ENCODE measurements at regions not wholly inside any gene's neighbourhood (a gene's known extent, or its start where the extent isn't known, plus 50 kb on each side); places are given as distances from the start of the nearest gene placed in this dataset.

DNA sequence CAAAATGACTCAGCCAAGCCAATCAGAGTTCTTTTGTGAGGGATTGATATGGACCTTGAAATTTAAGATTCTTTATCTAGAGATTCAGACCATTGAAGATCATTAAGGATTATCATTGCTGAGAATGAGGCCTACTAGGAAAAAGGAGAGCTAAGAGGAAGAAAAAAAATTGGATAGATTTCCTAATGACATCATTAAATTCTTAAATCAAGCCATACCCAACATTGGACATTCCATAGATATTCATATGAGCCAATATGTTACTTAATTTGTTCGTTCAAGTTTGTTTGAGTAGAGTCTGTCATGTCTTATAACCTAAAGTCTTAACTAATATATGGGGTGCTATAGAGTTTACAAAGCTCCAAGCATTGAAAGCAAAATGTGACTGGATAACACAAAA, 727.9 kb upstream of the SEMA6A start:
- H3K4me2 ChIP-seq, result no peak overlapping the region
- TF ChIP-seq TP53 (CRISPR knock-in tag; IDR thresholded peaks at IDR 0.05) (no peak), KDM5A (IDR thresholded peaks at IDR 0.05) (no peak), RAD21 (conservative IDR thresholded peaks at IDR 0.05 in 1 of 2, IDR thresholded peaks at IDR 0.05 in 1 of 2) (no peak), PHF8 (IDR thresholded peaks at IDR 0.05; ENCODE audit: borderline replicate concordance, low read depth) (no peak), MAZ (IDR thresholded peaks at IDR 0.05; ENCODE audit: borderline replicate concordance, low read depth, low read length) (no peak), RARB (CRISPR knock-in tag; IDR thresholded peaks at IDR 0.05) (no peak), ZNF302 (CRISPR knock-in tag; IDR thresholded peaks at IDR 0.05) (no peak)
- no peak overlapping the region for H3K27ac ChIP-seq
- H3K4me3 ChIP-seq, result no peak overlapping the region
- DNase-seq (ENCODE audit: low read depth in 1 of 2, low spot score in 1 of 2), result no peak
- no peaks in the 10 kb centered on the region for H3K4me1 ChIP-seq
- ChIA-PET CTCF (no interaction called here), POLR2A (no interaction called here)
- FAIRE-seq, result no peak
- no peaks in the 10 kb centered on the region for H3K9me3 ChIP-seq
- no peak for ATAC-seq
- 2% methylated on average over 1 of the region's 1 CpG for WGBS (ENCODE audit: missing lambda C conversion rate)

DNA sequence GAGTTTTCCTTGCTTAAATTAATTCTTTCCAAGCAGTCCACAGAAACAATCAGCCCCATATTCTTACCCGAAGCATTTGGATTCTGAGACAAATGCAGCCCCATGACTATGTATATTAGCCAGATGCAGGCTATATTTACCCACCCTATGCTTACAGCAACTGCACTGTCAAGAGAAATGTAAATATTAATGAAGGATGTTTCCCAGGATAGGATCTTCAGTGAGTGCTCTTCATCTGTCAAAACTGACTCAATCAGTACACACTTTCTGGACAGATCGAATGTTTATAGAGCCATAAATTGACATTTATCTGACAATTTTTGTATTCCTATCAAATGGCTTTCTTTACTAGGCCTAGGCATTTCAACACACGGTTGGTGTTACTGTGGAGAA, 725.3 kb upstream of the SEMA6A start:
- Histone ChIP-seq H3K4me2 (no peak overlapping the region), H3K4me3 (no peak overlapping the region), H3K9me3 (no peaks in the 10 kb centered on the region), H3K4me1 (no peaks in the 10 kb centered on the region), H3K27ac (no peak overlapping the region)
- ATAC-seq, result no peak
- WGBS (ENCODE audit: missing lambda C conversion rate), result 2% methylated on average over 3 of the region's 3 CpGs
- TF ChIP-seq, protein P1, sequence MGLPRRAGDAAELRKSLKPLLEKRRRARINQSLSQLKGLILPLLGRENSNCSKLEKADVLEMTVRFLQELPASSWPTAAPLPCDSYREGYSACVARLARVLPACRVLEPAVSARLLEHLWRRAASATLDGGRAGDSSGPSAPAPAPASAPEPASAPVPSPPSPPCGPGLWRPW (IDR thresholded peaks at IDR 0.05), result no peak
- TF ChIP-seq EHMT2 (IDR thresholded peaks at IDR 0.05; ENCODE audit: low read depth), result no peak
- no peak for TF ChIP-seq HEYL (CRISPR knock-in tag; IDR thresholded peaks at IDR 0.05)
- no peak for TF ChIP-seq NFE2L2 (conservative IDR thresholded peaks at IDR 0.05; ENCODE audit: low read length)
- TF ChIP-seq NR3C1 (IDR thresholded peaks at IDR 0.05), result no peak
- no peak for TF ChIP-seq MAFK (IDR thresholded peaks at IDR 0.05; ENCODE audit: partially characterized antibody)
- TF ChIP-seq SMC3 (IDR thresholded peaks at IDR 0.05), result no peak
- TF ChIP-seq POLR2AphosphoS2 (conservative IDR thresholded peaks at IDR 0.05; ENCODE audit: low read length), result no peak
- TF ChIP-seq RFX5 (IDR thresholded peaks at IDR 0.05), result no peak
- TF ChIP-seq HOXA7 (CRISPR knock-in tag; IDR thresholded peaks at IDR 0.05), result no peak
- no peak for TF ChIP-seq TFCP2L1 (CRISPR knock-in tag; IDR thresholded peaks at IDR 0.05)
- ChIA-PET POLR2A (no interaction called here), CTCF (no interaction called here)
- DNase-seq (ENCODE audit: low read depth in 1 of 2, low spot score in 1 of 2), result no peak
- FAIRE-seq, result no peak

DNA sequence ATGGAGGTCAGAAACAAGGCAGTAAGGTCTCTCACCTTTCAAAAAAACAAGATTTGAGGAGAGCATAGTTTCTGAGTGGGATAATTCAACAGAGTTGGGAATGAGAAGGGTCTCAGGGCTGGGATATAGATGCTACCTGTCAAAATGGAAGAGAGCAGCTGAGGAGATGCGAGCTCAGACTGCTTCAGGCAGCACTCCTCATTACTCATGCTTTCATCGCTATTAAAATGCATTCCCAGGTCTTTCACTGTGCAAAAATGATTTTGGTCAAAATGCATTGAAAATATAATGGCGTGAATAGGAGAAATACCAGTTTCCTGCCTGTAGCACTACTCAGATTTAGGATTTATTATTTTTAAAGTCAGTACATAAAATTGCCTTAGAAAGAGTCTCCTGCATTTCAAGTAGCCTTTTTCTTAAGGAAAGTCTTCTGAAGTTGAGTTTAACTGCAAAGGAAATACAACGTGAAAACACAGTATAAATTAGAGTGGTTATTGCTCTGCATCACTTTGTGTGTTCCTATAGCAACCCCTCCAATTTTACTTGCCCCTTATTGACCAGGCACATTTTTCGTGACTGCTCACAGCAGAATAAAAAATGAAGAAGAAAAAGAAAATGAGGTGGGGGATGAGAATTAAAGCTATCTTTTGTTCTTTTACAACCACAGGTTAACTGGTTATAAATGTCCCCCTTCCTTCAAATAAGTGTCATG, 724.8 kb upstream of the SEMA6A start:
- ChIA-PET POLR2A (no interaction called here), CTCF (no interaction called here)
- peaks cover under 1% of the 10 kb centered on the region; the same call in 1 of the 3 replicates for H3K9me3 ChIP-seq
- no peak for DNase-seq (ENCODE audit: low read depth in 1 of 2, low spot score in 1 of 2)
- no peak for ATAC-seq
- no peak overlapping the region for H3K4me3 ChIP-seq
- 3% methylated on average over 5 of the region's 5 CpGs for WGBS (ENCODE audit: missing lambda C conversion rate)
- H3K27ac ChIP-seq, result no peak overlapping the region
- TF ChIP-seq EHMT2 (IDR thresholded peaks at IDR 0.05; ENCODE audit: low read depth) (no peak), JUN (IDR thresholded peaks at IDR 0.05) (no peak), NFE2L2 (conservative IDR thresholded peaks at IDR 0.05; ENCODE audit: low read length) (no peak), SREBF2 (IDR thresholded peaks at IDR 0.05) (no peak), FOXS1 (CRISPR knock-in tag; IDR thresholded peaks at IDR 0.05) (no peak), KDM1A (IDR thresholded peaks at IDR 0.05; ENCODE audit: low read depth) (no peak), EHF (CRISPR knock-in tag; IDR thresholded peaks at IDR 0.05) (no peak), PHF8 (IDR thresholded peaks at IDR 0.05; ENCODE audit: borderline replicate concordance, low read depth) (no peak), CBX8 (IDR thresholded peaks at IDR 0.05) (no peak), ZFP36 (IDR thresholded peaks at IDR 0.05; ENCODE audit: borderline replicate concordance, partially characterized antibody) (no peak), HOXA7 (CRISPR knock-in tag; IDR thresholded peaks at IDR 0.05) (no peak), ZNF302 (CRISPR knock-in tag; IDR thresholded peaks at IDR 0.05) (no peak), BHLHE40 (IDR thresholded peaks at IDR 0.05; ENCODE audit: low read depth, low read length) (no peak), RAD21 (conservative IDR thresholded peaks at IDR 0.05 in 1 of 2, IDR thresholded peaks at IDR 0.05 in 1 of 2) (no peak), NPAS2 (CRISPR knock-in tag; IDR thresholded peaks at IDR 0.05; ENCODE audit: borderline replicate concordance) (no peak)
- TF ChIP-seq, protein P2, sequence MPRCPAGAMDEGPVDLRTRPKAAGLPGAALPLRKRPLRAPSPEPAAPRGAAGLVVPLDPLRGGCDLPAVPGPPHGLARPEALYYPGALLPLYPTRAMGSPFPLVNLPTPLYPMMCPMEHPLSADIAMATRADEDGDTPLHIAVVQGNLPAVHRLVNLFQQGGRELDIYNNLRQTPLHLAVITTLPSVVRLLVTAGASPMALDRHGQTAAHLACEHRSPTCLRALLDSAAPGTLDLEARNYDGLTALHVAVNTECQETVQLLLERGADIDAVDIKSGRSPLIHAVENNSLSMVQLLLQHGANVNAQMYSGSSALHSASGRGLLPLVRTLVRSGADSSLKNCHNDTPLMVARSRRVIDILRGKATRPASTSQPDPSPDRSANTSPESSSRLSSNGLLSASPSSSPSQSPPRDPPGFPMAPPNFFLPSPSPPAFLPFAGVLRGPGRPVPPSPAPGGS (IDR thresholded peaks at IDR 0.05), result no peak
- TF ChIP-seq, protein P3, sequence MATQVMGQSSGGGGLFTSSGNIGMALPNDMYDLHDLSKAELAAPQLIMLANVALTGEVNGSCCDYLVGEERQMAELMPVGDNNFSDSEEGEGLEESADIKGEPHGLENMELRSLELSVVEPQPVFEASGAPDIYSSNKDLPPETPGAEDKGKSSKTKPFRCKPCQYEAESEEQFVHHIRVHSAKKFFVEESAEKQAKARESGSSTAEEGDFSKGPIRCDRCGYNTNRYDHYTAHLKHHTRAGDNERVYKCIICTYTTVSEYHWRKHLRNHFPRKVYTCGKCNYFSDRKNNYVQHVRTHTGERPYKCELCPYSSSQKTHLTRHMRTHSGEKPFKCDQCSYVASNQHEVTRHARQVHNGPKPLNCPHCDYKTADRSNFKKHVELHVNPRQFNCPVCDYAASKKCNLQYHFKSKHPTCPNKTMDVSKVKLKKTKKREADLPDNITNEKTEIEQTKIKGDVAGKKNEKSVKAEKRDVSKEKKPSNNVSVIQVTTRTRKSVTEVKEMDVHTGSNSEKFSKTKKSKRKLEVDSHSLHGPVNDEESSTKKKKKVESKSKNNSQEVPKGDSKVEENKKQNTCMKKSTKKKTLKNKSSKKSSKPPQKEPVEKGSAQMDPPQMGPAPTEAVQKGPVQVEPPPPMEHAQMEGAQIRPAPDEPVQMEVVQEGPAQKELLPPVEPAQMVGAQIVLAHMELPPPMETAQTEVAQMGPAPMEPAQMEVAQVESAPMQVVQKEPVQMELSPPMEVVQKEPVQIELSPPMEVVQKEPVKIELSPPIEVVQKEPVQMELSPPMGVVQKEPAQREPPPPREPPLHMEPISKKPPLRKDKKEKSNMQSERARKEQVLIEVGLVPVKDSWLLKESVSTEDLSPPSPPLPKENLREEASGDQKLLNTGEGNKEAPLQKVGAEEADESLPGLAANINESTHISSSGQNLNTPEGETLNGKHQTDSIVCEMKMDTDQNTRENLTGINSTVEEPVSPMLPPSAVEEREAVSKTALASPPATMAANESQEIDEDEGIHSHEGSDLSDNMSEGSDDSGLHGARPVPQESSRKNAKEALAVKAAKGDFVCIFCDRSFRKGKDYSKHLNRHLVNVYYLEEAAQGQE (IDR thresholded peaks at IDR 0.05), result no peak
- FAIRE-seq, result no peak
- no peaks in the 10 kb centered on the region for H3K4me1 ChIP-seq
- no peak overlapping the region for H3K4me2 ChIP-seq
